ENCODE measurements at regions not wholly inside any gene's neighbourhood (a gene's known extent, or its start where the extent isn't known, plus 50 kb on each side); places are given as distances from the start of the nearest gene placed in this dataset.

DNA sequence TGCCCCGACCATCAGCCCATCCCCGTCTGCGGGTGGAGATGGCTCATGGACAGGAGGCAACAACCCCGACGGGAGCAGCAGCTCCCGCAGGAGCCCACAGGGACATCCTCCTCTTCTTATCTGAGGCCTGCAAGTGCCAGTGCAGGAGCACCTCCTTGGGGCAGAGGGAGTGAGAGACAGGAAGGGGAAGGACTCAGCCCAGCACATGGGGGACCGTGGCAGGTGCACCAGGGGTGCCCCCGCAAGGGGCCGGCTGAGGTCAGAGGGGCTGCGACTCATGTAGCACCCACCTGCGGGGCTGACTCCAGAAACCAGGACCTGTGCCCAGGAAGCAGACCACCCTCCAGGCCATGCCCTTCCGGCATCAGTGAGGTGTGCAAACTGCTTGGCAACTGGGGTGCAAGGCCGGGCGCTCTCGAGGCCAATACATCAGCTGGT lies 259.8 kb upstream of the ADAMTS16 start:
- TF ChIP-seq, protein P1, sequence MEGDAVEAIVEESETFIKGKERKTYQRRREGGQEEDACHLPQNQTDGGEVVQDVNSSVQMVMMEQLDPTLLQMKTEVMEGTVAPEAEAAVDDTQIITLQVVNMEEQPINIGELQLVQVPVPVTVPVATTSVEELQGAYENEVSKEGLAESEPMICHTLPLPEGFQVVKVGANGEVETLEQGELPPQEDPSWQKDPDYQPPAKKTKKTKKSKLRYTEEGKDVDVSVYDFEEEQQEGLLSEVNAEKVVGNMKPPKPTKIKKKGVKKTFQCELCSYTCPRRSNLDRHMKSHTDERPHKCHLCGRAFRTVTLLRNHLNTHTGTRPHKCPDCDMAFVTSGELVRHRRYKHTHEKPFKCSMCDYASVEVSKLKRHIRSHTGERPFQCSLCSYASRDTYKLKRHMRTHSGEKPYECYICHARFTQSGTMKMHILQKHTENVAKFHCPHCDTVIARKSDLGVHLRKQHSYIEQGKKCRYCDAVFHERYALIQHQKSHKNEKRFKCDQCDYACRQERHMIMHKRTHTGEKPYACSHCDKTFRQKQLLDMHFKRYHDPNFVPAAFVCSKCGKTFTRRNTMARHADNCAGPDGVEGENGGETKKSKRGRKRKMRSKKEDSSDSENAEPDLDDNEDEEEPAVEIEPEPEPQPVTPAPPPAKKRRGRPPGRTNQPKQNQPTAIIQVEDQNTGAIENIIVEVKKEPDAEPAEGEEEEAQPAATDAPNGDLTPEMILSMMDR (IDR thresholded peaks at IDR 0.05), result no peak
- H3K4me3 ChIP-seq, result no peak overlapping the region
- H3K4me1 ChIP-seq, result no peaks in the 10 kb centered on the region
- no peak for DNase-seq (ENCODE audit: low spot score in 2 of 2)
- H3K9me3 ChIP-seq, result no peaks in the 10 kb centered on the region
- no peaks in the 10 kb centered on the region for H3K27me3 ChIP-seq
- intact Hi-C loops (cut with DNase I), result loop anchor here (10.0 kb wide), 1 partner anchor 534 kb away; no protein-coding TSS in a partner anchor
- H3K36me3 ChIP-seq, result no peaks in the 10 kb centered on the region
- no peak overlapping the region for H3K27ac ChIP-seq

DNA sequence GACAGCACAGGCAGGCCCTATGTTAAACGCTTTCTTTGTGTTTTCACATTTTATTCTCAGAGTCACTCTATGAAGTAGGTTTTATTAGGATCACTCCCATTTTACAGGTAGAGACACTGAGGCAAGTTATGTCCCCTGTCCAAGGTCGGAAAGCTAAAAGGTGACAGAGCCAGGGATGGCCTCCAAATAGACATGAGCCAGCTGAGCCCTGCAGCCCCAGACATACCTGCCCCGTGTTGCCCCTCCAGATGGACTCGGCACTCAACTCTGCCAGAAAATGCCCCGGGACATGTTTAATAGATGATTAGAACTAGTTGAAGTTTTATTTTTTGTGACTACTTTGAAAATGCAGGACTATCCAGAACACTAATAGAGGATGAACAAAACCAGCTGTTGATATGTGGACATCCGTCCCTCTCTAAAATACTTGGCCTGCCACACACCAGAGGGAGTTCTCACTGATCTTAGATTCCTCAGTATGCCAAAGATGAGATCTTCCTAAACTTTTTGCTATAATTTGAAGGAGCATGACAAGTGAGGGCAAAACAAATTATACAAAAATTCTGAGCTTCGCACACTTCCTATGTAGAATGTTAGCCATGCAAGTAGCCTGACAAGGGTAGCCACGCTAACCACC lies 258.6 kb upstream of the ADAMTS16 start:
- Histone ChIP-seq H3K27me3 (no peaks in the 10 kb centered on the region), H3K36me3 (no peaks in the 10 kb centered on the region), H3K27ac (no peak overlapping the region), H3K4me3 (no peak overlapping the region), H3K4me1 (no peaks in the 10 kb centered on the region), H3K9me3 (no peaks in the 10 kb centered on the region)
- DNase-seq (ENCODE audit: low spot score in 2 of 2), result no peak
- intact Hi-C loops (cut with DNase I), result loop anchor here (10.0 kb wide), 1 partner anchor 533 kb away; no protein-coding TSS in a partner anchor
- TF ChIP-seq, protein P1 (IDR thresholded peaks at IDR 0.05), result no peak

- no peaks in the 10 kb centered on the region for H3K9me3 ChIP-seq
- no peak overlapping the region for H3K27ac ChIP-seq
- no peak for DNase-seq (ENCODE audit: low spot score in 2 of 2)
- intact Hi-C loops (cut with DNase I), result loop anchor here (10.0 kb wide), 1 partner anchor 533 kb away; no protein-coding TSS in a partner anchor
- no peaks in the 10 kb centered on the region for H3K36me3 ChIP-seq
- no peaks in the 10 kb centered on the region for H3K4me1 ChIP-seq
- no peak overlapping the region for H3K4me3 ChIP-seq
- TF ChIP-seq, protein P1 (IDR thresholded peaks at IDR 0.05), result no peak
- no peaks in the 10 kb centered on the region for H3K27me3 ChIP-seq
Observed at GRCh38 chr5:4882186-4882585, 257.9 kb upstream of the ADAMTS16 start.

DNA sequence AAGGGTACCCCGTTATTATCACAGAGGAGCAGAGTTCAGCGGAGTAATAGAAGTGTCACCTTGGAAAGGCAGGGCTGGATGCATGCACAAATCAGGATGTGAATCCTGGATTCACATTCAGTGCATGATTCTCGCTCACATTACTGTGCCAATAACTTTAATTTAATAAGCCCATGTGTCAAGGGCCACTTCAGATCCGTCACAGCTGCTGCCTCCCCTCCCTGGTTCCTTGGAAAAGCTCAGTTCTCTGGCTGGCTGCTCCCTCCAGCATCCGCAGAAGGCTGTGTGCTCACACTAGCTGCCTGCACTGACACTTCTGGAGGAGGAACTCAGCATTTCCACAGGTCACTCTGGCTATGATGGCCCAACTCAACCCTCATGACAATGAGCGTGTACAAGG lies 256.8 kb upstream of the ADAMTS16 start:
- H3K27me3 ChIP-seq, result no peaks in the 10 kb centered on the region
- H3K4me3 ChIP-seq, result no peak overlapping the region
- TF ChIP-seq, protein P1 (IDR thresholded peaks at IDR 0.05), result no peak
- no peak for DNase-seq (ENCODE audit: low spot score in 2 of 2)
- no peak overlapping the region for H3K27ac ChIP-seq
- intact Hi-C loops (cut with DNase I), result loop anchor here (10.0 kb wide), 1 partner anchor 531 kb away; no protein-coding TSS in a partner anchor
- no peaks in the 10 kb centered on the region for H3K36me3 ChIP-seq
- H3K4me1 ChIP-seq, result no peaks in the 10 kb centered on the region
- no peaks in the 10 kb centered on the region for H3K9me3 ChIP-seq

DNA sequence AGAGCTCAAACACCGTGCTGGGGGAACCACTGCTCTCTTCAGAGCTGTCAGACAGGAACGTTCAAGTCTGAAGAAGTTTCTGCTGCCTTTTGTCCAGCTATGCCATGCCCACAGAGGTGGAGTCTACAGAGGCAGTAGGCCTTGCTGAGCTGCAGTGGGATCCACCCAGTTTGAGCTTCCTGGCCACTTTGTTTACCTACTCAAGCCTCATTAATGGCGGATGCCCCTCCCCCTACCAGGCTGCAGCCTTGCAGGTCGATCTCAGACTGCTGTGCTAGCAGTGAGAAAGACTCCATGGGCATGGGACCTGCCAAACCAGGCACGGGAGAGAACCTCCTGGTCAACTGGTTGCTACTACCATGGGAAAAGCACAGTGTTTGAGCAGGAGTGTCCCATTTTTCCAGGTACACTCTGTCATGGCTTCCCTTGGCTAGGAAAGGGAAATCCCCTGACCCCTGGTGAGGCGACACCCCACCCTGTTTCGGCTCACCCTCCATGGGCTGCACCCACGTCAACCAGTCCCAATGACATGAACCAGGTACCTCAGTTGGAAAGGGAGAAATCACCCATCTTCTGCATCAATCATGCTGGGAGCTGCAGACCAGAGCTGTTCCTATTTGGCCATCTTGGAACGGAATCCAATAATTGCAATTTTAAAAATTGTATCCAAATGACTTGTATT lies 246.9 kb upstream of the ADAMTS16 start:
- no peaks in the 10 kb centered on the region for H3K27me3 ChIP-seq
- H3K27ac ChIP-seq, result no peak overlapping the region
- H3K9me3 ChIP-seq, result no peaks in the 10 kb centered on the region
- no peaks in the 10 kb centered on the region for H3K4me1 ChIP-seq
- TF ChIP-seq, protein P1 (IDR thresholded peaks at IDR 0.05), result no peak
- no peak for DNase-seq (ENCODE audit: low spot score in 2 of 2)
- intact Hi-C loops (cut with DNase I), result no loop called here
- H3K4me3 ChIP-seq, result no peak overlapping the region
- no peaks in the 10 kb centered on the region for H3K36me3 ChIP-seq
